DND-41 (cell line): ENCODE measurements at regions not wholly inside any gene's neighbourhood (a gene's known extent, or its start where the extent isn't known, plus 50 kb on each side); places are given as distances from the start of the nearest gene placed in this dataset.

Source experiments
- ATAC-seq: fragments of 200-7000 bp; cut with Tn5 transposase; 3 replicates; pipeline ENCODE4 v1.9.1; 2021; ENCODE audit warnings: low read depth; ENCODE audit not compliant: insufficient read depth
- DNase-seq: peaks from one replicate; pipeline ENCODE4 v3.0.0-alpha.2; 2020
- H2AFZ ChIP-seq: 2 replicates; pipeline ENCODE4 v1.6.0; 2012; ENCODE audit warnings: low read depth, low read length
- H3K27ac ChIP-seq: 2 replicates; pipeline ENCODE4 v1.5.1; 2012; ENCODE audit warnings: low read length, inconsistent platforms
- H3K27me3 ChIP-seq: fragments of 200-600 bp; sonication (generic); 2 replicates; pipeline ENCODE4 v1.6.0; 2012; ENCODE audit warnings: low read length, mild to moderate bottlenecking, inconsistent platforms; ENCODE audit not compliant: insufficient read depth, poor library complexity
- H3K36me3 ChIP-seq: 2 replicates; pipeline ENCODE4 v1.5.1; 2012; ENCODE audit warnings: low read length, inconsistent platforms; ENCODE audit not compliant: insufficient read depth
- H3K4me1 ChIP-seq: 2 replicates; pipeline ENCODE4 v1.5.1; 2012; ENCODE audit warnings: mild to moderate bottlenecking, low read length; ENCODE audit not compliant: insufficient read depth
- H3K4me2 ChIP-seq: 2 replicates; pipeline ENCODE4 v1.6.0; 2012; ENCODE audit warnings: mild to moderate bottlenecking, moderate library complexity, low read length, inconsistent platforms; ENCODE audit not compliant: insufficient read depth
- H3K4me3 ChIP-seq, 2 experiments: fragments of 200-600 bp in 1 of 2; shearing (Covaris generic) in 1 of 2; 2 replicates each; pipeline ENCODE4 v1.5.1; 2012 to 2016; ENCODE audit warnings: inconsistent platforms in 2 of 2, low read length in 2 of 2, mild to moderate bottlenecking in 2 of 2, low read depth in 1 of 2, moderate library complexity in 1 of 2
- H3K79me2 ChIP-seq: 2 replicates; pipeline ENCODE4 v1.6.0; 2012; ENCODE audit warnings: low read length, inconsistent platforms; ENCODE audit not compliant: insufficient read depth
- H3K9ac ChIP-seq: 2 replicates; pipeline ENCODE4 v1.6.0; 2012; ENCODE audit warnings: low read depth, mild to moderate bottlenecking, inconsistent platforms, low read length, moderate library complexity
- H3K9me3 ChIP-seq: 2 replicates; pipeline ENCODE4 v1.5.1; 2012; ENCODE audit warnings: low read length, moderate library complexity, mild to moderate bottlenecking, inconsistent platforms; ENCODE audit not compliant: insufficient read depth, severe bottlenecking
- H4K20me1 ChIP-seq: 2 replicates; pipeline ENCODE4 v1.6.0; 2012; ENCODE audit warnings: low read length; ENCODE audit not compliant: insufficient read depth
- CTCF ChIP-seq: IDR thresholded peaks from 2 replicates; pipeline ENCODE4 v1.5.1; 2012; ENCODE audit warnings: borderline replicate concordance, low read length, moderate library complexity, mild to moderate bottlenecking; ENCODE audit not compliant: poor library complexity, severe bottlenecking; ENCODE audit errors: extremely low read depth
- EZH2 ChIP-seq: IDR thresholded peaks from 3 replicates; pipeline ENCODE4 v1.6.1; 2012; ENCODE audit warnings: borderline replicate concordance, low read depth, mild to moderate bottlenecking, moderate library complexity, low read length, inconsistent platforms; ENCODE audit not compliant: severe bottlenecking

GRCh38 chr4:124530464-124531077, 182.0 kb downstream of the ANKRD50 start:
- DNase-seq: no peak
- H3K4me2 ChIP-seq: no peak overlapping the region
- no peak overlapping the region for H3K9ac ChIP-seq
- no peak overlapping the region for H3K27ac ChIP-seq
- H3K27me3 ChIP-seq: no peaks in the 10 kb centered on the region
- H3K4me1 ChIP-seq: no peaks in the 10 kb centered on the region
- ATAC-seq: no peak
- H4K20me1 ChIP-seq: no peaks in the 10 kb centered on the region
- H3K79me2 ChIP-seq: no peaks in the 10 kb centered on the region
- H3K36me3 ChIP-seq: no peaks in the 10 kb centered on the region
- no peaks in the 10 kb centered on the region for H3K9me3 ChIP-seq
- TF ChIP-seq EZH2 (no peak), CTCF (no peak)
- H3K4me3 ChIP-seq: no peak overlapping the region
- no peak overlapping the region for H2AFZ ChIP-seq

GRCh38 chr4:124534131-124534530, 178.4 kb downstream of the ANKRD50 start:
- Histone ChIP-seq H3K27ac (no peak overlapping the region), H3K4me3 (no peak overlapping the region), H3K4me1 (no peaks in the 10 kb centered on the region), H3K27me3 (no peaks in the 10 kb centered on the region), H2AFZ (no peak overlapping the region), H3K4me2 (no peak overlapping the region), H4K20me1 (no peaks in the 10 kb centered on the region), H3K9me3 (no peaks in the 10 kb centered on the region), H3K36me3 (no peaks in the 10 kb centered on the region), H3K9ac (no peak overlapping the region), H3K79me2 (no peaks in the 10 kb centered on the region)
- no peak for TF ChIP-seq CTCF
- TF ChIP-seq EZH2: no peak
- ATAC-seq (no peak), DNase-seq (no peak)

GRCh38 chr4:124535003-124535402, 177.5 kb downstream of the ANKRD50 start:
- Histone ChIP-seq H3K9me3 (no peaks in the 10 kb centered on the region), H2AFZ (no peak overlapping the region), H3K9ac (no peak overlapping the region), H3K79me2 (no peaks in the 10 kb centered on the region), H3K4me1 (no peaks in the 10 kb centered on the region), H3K36me3 (no peaks in the 10 kb centered on the region), H3K27me3 (no peaks in the 10 kb centered on the region), H3K4me3 (no peak overlapping the region), H4K20me1 (no peaks in the 10 kb centered on the region), H3K4me2 (no peak overlapping the region), H3K27ac (no peak overlapping the region)
- ATAC-seq: no peak
- TF ChIP-seq CTCF: no peak
- no peak for TF ChIP-seq EZH2
- DNase-seq: no peak
